ENCODE measurements at regions not wholly inside any gene's neighbourhood (a gene's known extent, or its start where the extent isn't known, plus 50 kb on each side); places are given as distances from the start of the nearest gene placed in this dataset.

DNA sequence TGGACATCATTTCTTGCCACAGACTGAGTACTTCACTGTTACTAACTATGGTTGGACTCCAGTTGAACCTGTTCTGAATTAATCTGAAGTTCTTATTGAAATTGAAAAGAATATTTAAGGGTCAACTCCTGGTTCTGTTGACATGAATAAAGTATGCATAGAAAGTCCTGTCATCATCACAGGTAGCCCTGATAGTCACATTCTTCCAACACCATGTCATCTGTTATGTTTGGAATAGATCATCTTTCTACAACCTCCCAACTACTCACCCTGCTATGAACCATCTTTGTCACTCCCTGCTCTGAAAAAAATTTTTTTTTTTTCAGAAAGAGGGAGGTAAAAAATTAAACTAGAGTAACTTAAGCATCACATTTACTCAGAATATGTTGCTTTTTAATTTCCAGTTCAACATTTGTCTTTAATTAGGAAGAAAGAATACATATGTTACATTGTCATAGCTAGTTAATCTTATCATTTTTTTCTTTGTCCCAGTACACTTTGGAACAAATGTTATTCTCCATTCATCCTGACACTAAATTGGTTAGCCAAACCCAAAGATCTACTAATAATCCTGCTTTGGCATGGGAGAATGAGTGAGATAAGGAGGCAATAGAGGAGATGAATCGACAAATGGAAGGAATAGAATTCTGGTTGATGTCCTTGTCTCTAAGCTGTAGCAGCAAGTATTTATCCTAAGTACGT is 775.1 kb upstream of the NRSN1 start:
- Histone ChIP-seq H3K4ac (ENCODE audit: low read depth in 1 of 2, low read length in 2 of 2) (no peak overlapping the region), H3K36me3 (ENCODE audit: control insufficient read depth in 1 of 2, insufficient read depth in 2 of 2, low read depth in 1 of 2, low read length in 2 of 2) (no peaks in the 10 kb centered on the region), H3K23ac (ENCODE audit: low read length in 2 of 2) (no peak overlapping the region), H4K8ac (ENCODE audit: low read length) (no peak overlapping the region), H2BK12ac (ENCODE audit: low read length in 2 of 2) (no peak overlapping the region), H3K9me3 (ENCODE audit: control insufficient read depth, low read length) (no peaks in the 10 kb centered on the region), H3K27ac (ENCODE audit: low read length, poor library complexity, severe bottlenecking) (no peak overlapping the region), H3K4me1 (ENCODE audit: control insufficient read depth, insufficient read depth, low read depth, low read length) (no peaks in the 10 kb centered on the region), H3K79me1 (replicated peaks; ENCODE audit: low read length, poor library complexity, severe bottlenecking) (no peaks in the 10 kb centered on the region), H3K9ac (ENCODE audit: low read length) (no peak overlapping the region), H3K14ac (ENCODE audit: low read length in 2 of 2) (no peak overlapping the region), H2BK15ac (ENCODE audit: low read depth, poor library complexity, severe bottlenecking) (no peak overlapping the region), H2BK120ac (ENCODE audit: low read depth, low read length) (no peak overlapping the region), H3K4me2 (ENCODE audit: low read length, poor library complexity, severe bottlenecking) (no peak overlapping the region), H3K18ac (ENCODE audit: low read depth in 1 of 2, low read length in 2 of 2) (no peak overlapping the region), H2AFZ (ENCODE audit: low read depth, low read length) (no peak overlapping the region), H3K4me3 (ENCODE audit: insufficient read depth in 1 of 2, low read depth in 1 of 2, low read length in 2 of 2) (no peak overlapping the region), H2AK5ac (ENCODE audit: low read length, severe bottlenecking) (no peak overlapping the region), H2BK5ac (ENCODE audit: low read depth, low read length, poor library complexity, severe bottlenecking) (no peak overlapping the region), H3K27me3 (ENCODE audit: control insufficient read depth in 1 of 2, insufficient read depth in 1 of 2, low read length in 2 of 2) (no peaks in the 10 kb centered on the region), H4K91ac (ENCODE audit: low read length) (no peak overlapping the region)
- DNase-seq: no peak
- 100% methylated on average over 1 of the region's 2 CpGs for whole genome bisulfite sequencing

DNA sequence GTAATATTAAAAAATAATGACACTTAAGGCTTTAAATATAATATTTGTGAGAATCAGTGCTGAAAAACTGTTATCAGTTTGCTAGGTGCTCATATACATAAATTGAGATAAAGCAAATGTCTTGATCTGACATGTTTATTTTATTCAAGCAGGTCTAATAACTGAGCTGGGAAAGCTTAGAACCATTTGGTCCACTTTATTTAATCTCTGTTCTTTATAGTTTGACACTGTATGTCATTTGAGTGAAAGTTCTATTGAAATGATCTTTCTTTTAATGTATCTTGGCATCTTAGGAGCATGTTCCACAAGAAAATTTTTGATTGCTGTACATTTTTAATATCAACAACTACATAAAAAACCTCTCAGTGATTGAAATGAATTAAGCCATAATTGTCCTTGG is 772.0 kb upstream of the NRSN1 start:
- no peak overlapping the region for H2AFZ ChIP-seq (ENCODE audit: low read depth, low read length)
- no peaks in the 10 kb centered on the region for H3K9me3 ChIP-seq (ENCODE audit: control insufficient read depth, low read length)
- H4K8ac ChIP-seq (ENCODE audit: low read length): no peak overlapping the region
- no peaks in the 10 kb centered on the region for H3K27me3 ChIP-seq (ENCODE audit: control insufficient read depth in 1 of 2, insufficient read depth in 1 of 2, low read length in 2 of 2)
- no peaks in the 10 kb centered on the region for H3K36me3 ChIP-seq (ENCODE audit: control insufficient read depth in 1 of 2, insufficient read depth in 2 of 2, low read depth in 1 of 2, low read length in 2 of 2)
- no peaks in the 10 kb centered on the region for H3K4me1 ChIP-seq (ENCODE audit: control insufficient read depth, insufficient read depth, low read depth, low read length)
- no peak overlapping the region for H3K4me2 ChIP-seq (ENCODE audit: low read length, poor library complexity, severe bottlenecking)
- no peak overlapping the region for H2BK5ac ChIP-seq (ENCODE audit: low read depth, low read length, poor library complexity, severe bottlenecking)
- no peak overlapping the region for H3K9ac ChIP-seq (ENCODE audit: low read length)
- no peak overlapping the region for H2AK5ac ChIP-seq (ENCODE audit: low read length, severe bottlenecking)
- no peak overlapping the region for H3K4ac ChIP-seq (ENCODE audit: low read depth in 1 of 2, low read length in 2 of 2)
- H3K4me3 ChIP-seq (ENCODE audit: insufficient read depth in 1 of 2, low read depth in 1 of 2, low read length in 2 of 2): no peak overlapping the region
- no peak overlapping the region for H2BK120ac ChIP-seq (ENCODE audit: low read depth, low read length)
- H4K91ac ChIP-seq (ENCODE audit: low read length): no peak overlapping the region
- H2BK12ac ChIP-seq (ENCODE audit: low read length in 2 of 2): no peak overlapping the region
- no peak overlapping the region for H3K14ac ChIP-seq (ENCODE audit: low read length in 2 of 2)
- H3K79me1 ChIP-seq (replicated peaks; ENCODE audit: low read length, poor library complexity, severe bottlenecking): no peaks in the 10 kb centered on the region
- DNase-seq: no peak
- H2BK15ac ChIP-seq (ENCODE audit: low read depth, poor library complexity, severe bottlenecking): no peak overlapping the region
- H3K18ac ChIP-seq (ENCODE audit: low read depth in 1 of 2, low read length in 2 of 2): no peak overlapping the region
- no peak overlapping the region for H3K27ac ChIP-seq (ENCODE audit: low read length, poor library complexity, severe bottlenecking)
- no peak overlapping the region for H3K23ac ChIP-seq (ENCODE audit: low read length in 2 of 2)

DNA sequence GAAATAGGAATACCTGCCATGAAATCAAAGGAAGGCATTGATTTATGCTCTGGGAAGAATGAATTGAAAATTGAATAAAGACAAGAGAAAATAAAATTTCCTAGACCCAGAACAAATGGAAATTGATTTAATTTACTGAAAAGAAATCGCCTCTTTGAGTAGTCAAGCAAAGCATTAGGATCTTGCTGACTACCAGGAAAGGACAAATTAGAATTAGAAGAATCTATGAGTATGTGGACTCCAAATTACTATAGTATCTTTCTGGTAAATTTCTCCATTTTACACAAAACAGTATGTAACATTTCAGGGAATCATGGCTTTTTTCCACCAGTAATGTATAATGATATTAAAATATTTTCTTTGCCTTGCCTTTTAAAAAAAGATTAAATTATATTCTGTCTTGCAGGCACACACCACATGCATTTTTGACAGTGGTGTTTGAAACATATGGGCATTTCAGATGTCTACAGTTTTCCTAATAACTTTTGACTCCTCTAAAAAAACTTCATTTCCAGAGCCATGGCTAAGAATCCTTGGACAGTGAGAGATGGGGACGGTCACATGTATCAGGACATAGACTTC is 768.7 kb upstream of the NRSN1 start:
- WGBS: 80% methylated on average over 1 of the region's 2 CpGs
- no peak overlapping the region for H2AFZ ChIP-seq (ENCODE audit: low read depth, low read length)

GRCh38 chr6:23365732-23366131 is 760.3 kb upstream of the NRSN1 start:
- H3K27ac ChIP-seq (ENCODE audit: low read length, poor library complexity, severe bottlenecking): no peak overlapping the region
- no peaks in the 10 kb centered on the region for H3K27me3 ChIP-seq (ENCODE audit: control insufficient read depth in 1 of 2, insufficient read depth in 1 of 2, low read length in 2 of 2)
- WGBS: 100% methylated on average over 1 of the region's 1 CpG
- H3K14ac ChIP-seq (ENCODE audit: low read length in 2 of 2): no peak overlapping the region
- H2AFZ ChIP-seq (ENCODE audit: low read depth, low read length): no peak overlapping the region
- H2AK5ac ChIP-seq (ENCODE audit: low read length, severe bottlenecking): no peak overlapping the region
- no peak overlapping the region for H4K8ac ChIP-seq (ENCODE audit: low read length)
- H2BK12ac ChIP-seq (ENCODE audit: low read length in 2 of 2): no peak overlapping the region
- no peak overlapping the region for H3K4me3 ChIP-seq (ENCODE audit: insufficient read depth in 1 of 2, low read depth in 1 of 2, low read length in 2 of 2)
- H3K4ac ChIP-seq (ENCODE audit: low read depth in 1 of 2, low read length in 2 of 2): no peak overlapping the region
- no peak overlapping the region for H3K4me2 ChIP-seq (ENCODE audit: low read length, poor library complexity, severe bottlenecking)
- no peak overlapping the region for H2BK5ac ChIP-seq (ENCODE audit: low read depth, low read length, poor library complexity, severe bottlenecking)
- DNase-seq: no peak
- no peaks in the 10 kb centered on the region for H3K79me1 ChIP-seq (replicated peaks; ENCODE audit: low read length, poor library complexity, severe bottlenecking)
- no peaks in the 10 kb centered on the region for H3K4me1 ChIP-seq (ENCODE audit: control insufficient read depth, insufficient read depth, low read depth, low read length)
- no peak overlapping the region for H2BK120ac ChIP-seq (ENCODE audit: low read depth, low read length)
- no peak overlapping the region for H4K91ac ChIP-seq (ENCODE audit: low read length)
- no peak overlapping the region for H3K18ac ChIP-seq (ENCODE audit: low read depth in 1 of 2, low read length in 2 of 2)
- no peaks in the 10 kb centered on the region for H3K9me3 ChIP-seq (ENCODE audit: control insufficient read depth, low read length)
- no peaks in the 10 kb centered on the region for H3K36me3 ChIP-seq (ENCODE audit: control insufficient read depth in 1 of 2, insufficient read depth in 2 of 2, low read depth in 1 of 2, low read length in 2 of 2)
- no peak overlapping the region for H3K23ac ChIP-seq (ENCODE audit: low read length in 2 of 2)
- H3K9ac ChIP-seq (ENCODE audit: low read length): no peak overlapping the region
- H2BK15ac ChIP-seq (ENCODE audit: low read depth, poor library complexity, severe bottlenecking): no peak overlapping the region

More for the DNA sequence above, 768.7 kb upstream of the NRSN1 start:
- Histone ChIP-seq H4K91ac (ENCODE audit: low read length) (no peak overlapping the region), H2BK12ac (ENCODE audit: low read length in 2 of 2) (no peak overlapping the region), H2BK15ac (ENCODE audit: low read depth, poor library complexity, severe bottlenecking) (no peak overlapping the region), H3K23ac (ENCODE audit: low read length in 2 of 2) (no peak overlapping the region), H3K4me3 (ENCODE audit: insufficient read depth in 1 of 2, low read depth in 1 of 2, low read length in 2 of 2) (no peak overlapping the region), H3K27me3 (ENCODE audit: control insufficient read depth in 1 of 2, insufficient read depth in 1 of 2, low read length in 2 of 2) (no peaks in the 10 kb centered on the region), H3K79me1 (replicated peaks; ENCODE audit: low read length, poor library complexity, severe bottlenecking) (no peaks in the 10 kb centered on the region), H3K27ac (ENCODE audit: low read length, poor library complexity, severe bottlenecking) (no peak overlapping the region), H4K8ac (ENCODE audit: low read length) (no peak overlapping the region), H3K14ac (ENCODE audit: low read length in 2 of 2) (no peak overlapping the region), H2BK120ac (ENCODE audit: low read depth, low read length) (no peak overlapping the region), H3K36me3 (ENCODE audit: control insufficient read depth in 1 of 2, insufficient read depth in 2 of 2, low read depth in 1 of 2, low read length in 2 of 2) (no peaks in the 10 kb centered on the region), H3K4me2 (ENCODE audit: low read length, poor library complexity, severe bottlenecking) (no peak overlapping the region), H2AK5ac (ENCODE audit: low read length, severe bottlenecking) (no peak overlapping the region), H3K9me3 (ENCODE audit: control insufficient read depth, low read length) (no peaks in the 10 kb centered on the region), H3K4me1 (ENCODE audit: control insufficient read depth, insufficient read depth, low read depth, low read length) (no peaks in the 10 kb centered on the region), H2BK5ac (ENCODE audit: low read depth, low read length, poor library complexity, severe bottlenecking) (no peak overlapping the region), H3K18ac (ENCODE audit: low read depth in 1 of 2, low read length in 2 of 2) (no peak overlapping the region), H3K4ac (ENCODE audit: low read depth in 1 of 2, low read length in 2 of 2) (no peak overlapping the region), H3K9ac (ENCODE audit: low read length) (no peak overlapping the region)
- no peak for DNase-seq
